B cell (primary cell): ENCODE measurements at regions not wholly inside any gene's neighbourhood (a gene's known extent, or its start where the extent isn't known, plus 50 kb on each side); places are given as distances from the start of the nearest gene placed in this dataset.
"Not testable (repeated sequence)": the region's sequence is repeated elsewhere in the genome, so short reads cannot be mapped to it uniquely, and the experiment has no call there.

ENCODE experiments used
- ATAC-seq: fragments of 200-7000 bp; cut with Tn5 transposase; one replicate; pipeline ENCODE4 v1.10.0; 2021; ENCODE audit warnings: low read depth, mild to moderate bottlenecking, moderate number of reproducible peaks, moderate library complexity
- CTCF ChIA-PET: fragments of 350-600 bp; sonication (Branson Sonifier 250); formaldehyde crosslinking; loops from one replicate; lab custom pipeline; 2021; ENCODE audit warnings: antibody characterized with exemption, inconsistent platforms; lab: Charles Lee
- POLR2A ChIA-PET: fragments of 350-600 bp; sonication (Branson Sonifier 250); formaldehyde crosslinking; loops from one replicate; lab custom pipeline; 2021; ENCODE audit warnings: antibody characterized with exemption; lab: Charles Lee
- DNase-seq: peaks from one replicate; pipeline ENCODE4 v3.0.0; 2013
- H2AFZ ChIP-seq: 2 replicates; pipeline ENCODE4 v1.6.1; 2012; ENCODE audit warnings: mild to moderate bottlenecking, low read depth, low read length; ENCODE audit not compliant: insufficient read depth, poor library complexity, severe bottlenecking
- H3K27ac ChIP-seq, 2 donors: 1 replicate in 1 of 2; 2 replicates in 1 of 2; pipeline ENCODE4 v1.5.1; 2012 to 2013; ENCODE audit warnings: low read length in 2 of 2, mild to moderate bottlenecking in 2 of 2, moderate library complexity in 1 of 2
- H3K27me3 ChIP-seq, 4 experiments: fragments of 200-600 bp in 1 of 4; sonication (generic) in 1 of 4; replicated peaks in 1 of 4; 1 replicate in 2 of 4; 2 replicates in 2 of 4; pipeline versions ENCODE4 v1.6.1 to v1.7.0; 2013 to 2016; ENCODE audit warnings: low read length in 3 of 4, mild to moderate bottlenecking in 2 of 4, mixed read lengths in 1 of 4, moderate library complexity in 1 of 4; ENCODE audit not compliant: insufficient read depth in 4 of 4, control insufficient read depth in 3 of 4; ENCODE audit errors: control extremely low read depth in 1 of 4
- H3K36me3 ChIP-seq, 2 experiments: replicated peaks in 1 of 2; 1 replicate in 1 of 2; 2 replicates in 1 of 2; pipeline versions ENCODE4 v1.6.1 to v1.7.1; 2013; ENCODE audit warnings: low read length in 1 of 2; ENCODE audit not compliant: insufficient read depth in 2 of 2, control insufficient read depth in 1 of 2; ENCODE audit errors: control extremely low read depth in 1 of 2, extremely low read depth in 1 of 2
- H3K4me1 ChIP-seq, 2 donors: fragments of 200-600 bp in 1 of 2; sonication (generic) in 1 of 2; 1 replicate in 1 of 2; 2 replicates in 1 of 2; pipeline versions ENCODE4 v1.5.1 to v1.6.1; 2013 to 2017; ENCODE audit warnings: low read length in 2 of 2; ENCODE audit not compliant: control insufficient read depth in 2 of 2, insufficient read depth in 2 of 2
- H3K4me2 ChIP-seq: replicated peaks from 2 replicates; pipeline ENCODE3; 2012; ENCODE audit warnings: mild to moderate bottlenecking, low read depth, low read length; ENCODE audit not compliant: poor library complexity, severe bottlenecking
- H3K4me3 ChIP-seq, 5 experiments: fragments of 200-600 bp in 1 of 5; sonication (generic) in 1 of 5; 1 replicate in 3 of 5; 2 replicates in 2 of 5; pipeline versions ENCODE4 v1.5.1 to v1.7.0; 2011 to 2016; ENCODE audit warnings: low read length in 4 of 5, mild to moderate bottlenecking in 4 of 5, low read depth in 2 of 5, control low read depth in 1 of 5, moderate library complexity in 1 of 5; ENCODE audit not compliant: insufficient read depth in 1 of 5; ENCODE audit errors: control extremely low read depth in 1 of 5, extremely low read depth in 1 of 5
- H3K79me2 ChIP-seq: fragments of 200-600 bp; sonication (generic); one replicate; pipeline ENCODE4 v1.6.0; 2016; ENCODE audit warnings: low read length; ENCODE audit not compliant: control insufficient read depth, insufficient read depth
- H3K9ac ChIP-seq: fragments of 200-600 bp; sonication (generic); 2 replicates; pipeline ENCODE4 v1.6.1; 2017; ENCODE audit warnings: mild to moderate bottlenecking, low read length, moderate library complexity
- H3K9me3 ChIP-seq, 3 donors: one replicate each; pipeline versions ENCODE4 v1.6.1 to v1.7.1; 2013; ENCODE audit warnings: low read length in 2 of 3; ENCODE audit not compliant: control insufficient read depth in 2 of 3, insufficient read depth in 1 of 3; ENCODE audit errors: control extremely low read depth in 1 of 3
- H4K20me1 ChIP-seq: 2 replicates; pipeline ENCODE4 v1.6.0; 2012; ENCODE audit warnings: mild to moderate bottlenecking, low read length; ENCODE audit not compliant: insufficient read depth, control insufficient read depth, poor library complexity, severe bottlenecking
- H3K27ac Mint-ChIP-seq: one replicate; pipeline ENCODE4 v1.8.0; 2021; ENCODE audit warnings: mixed read lengths
- H3K27me3 Mint-ChIP-seq: one replicate; pipeline ENCODE4 v1.8.0; 2021; ENCODE audit warnings: mixed read lengths
- H3K4me1 Mint-ChIP-seq: one replicate; pipeline ENCODE4 v1.8.0; 2021; ENCODE audit warnings: mixed read lengths
- H3K4me3 Mint-ChIP-seq: one replicate; pipeline ENCODE4 v1.8.0; 2021; ENCODE audit warnings: mixed read lengths
- H3K9me3 Mint-ChIP-seq: one replicate; pipeline ENCODE4 v1.8.0; 2022; ENCODE audit warnings: mixed read lengths; ENCODE audit not compliant: insufficient read depth
- CTCF ChIP-seq: fragments of 200-600 bp; IDR thresholded peaks from one replicate; pipeline ENCODE4 v1.8.0; 2022; ENCODE audit warnings: antibody characterized with exemption, mild to moderate bottlenecking
- EZH2 ChIP-seq: IDR thresholded peaks from 2 replicates; pipeline ENCODE4 v1.6.1; 2012; ENCODE audit warnings: borderline replicate concordance, low read depth, mild to moderate bottlenecking, moderate library complexity, low read length; ENCODE audit not compliant: insufficient read depth, poor library complexity, severe bottlenecking
- WGBS: methylation state at CpG from one replicate; pipeline ENCODE4 v1.1.5; 2013; ENCODE audit warnings: missing lambda C conversion rate; ENCODE audit not compliant: insufficient coverage; 5-methylcytosine and 5-hydroxymethylcytosine counted together
- intact Hi-C: fragments of 100-400 bp; cut with micrococcal nuclease; formaldehyde crosslinking; loops from one replicate; pipeline ENCODE4 v1.10.0; 2022

- Histone ChIP-seq H3K4me3 (no peak overlapping the region), H3K4me1 (no peaks in the 10 kb centered on the region), H2AFZ (no peak overlapping the region), H3K27ac (no peak overlapping the region), H3K9ac (no peak overlapping the region), H3K27me3 (no peaks in the 10 kb centered on the region), H4K20me1 (no peaks in the 10 kb centered on the region), H3K9me3 (no peaks in the 10 kb centered on the region), H3K79me2 (no peaks in the 10 kb centered on the region), H3K4me2 (no peak overlapping the region), H3K36me3 (no peaks in the 10 kb centered on the region)
- no peaks in the 10 kb centered on the region for H3K4me1 Mint-ChIP-seq
- WGBS = no CpG with 5 or more reads among the region's 2 CpGs
- no peak for TF ChIP-seq CTCF
- no peak for TF ChIP-seq EZH2
- ATAC-seq (no peak), DNase-seq (no peak)
- H3K9me3 Mint-ChIP-seq = peaks cover 3% of the 10 kb centered on the region
- no peaks in the 10 kb centered on the region for H3K27me3 Mint-ChIP-seq
- no peak overlapping the region for H3K4me3 Mint-ChIP-seq
- ChIA-PET CTCF (no interaction called here), POLR2A (no interaction called here)
- intact Hi-C loops = no loop called here
- H3K27ac Mint-ChIP-seq = no peak overlapping the region
These were observed 602.0 kb upstream of the CELF4 start for GRCh38 chr18:38167623-38168022.

GRCh38 chr18:38153116-38153515 lies 587.5 kb upstream of the CELF4 start:
- H4K20me1 ChIP-seq, CTCF ChIA-PET, H3K4me3 Mint-ChIP-seq, H3K4me3 ChIP-seq, DNase-seq, H3K4me2 ChIP-seq, H3K4me1 ChIP-seq, H3K27me3 ChIP-seq, POLR2A ChIA-PET, H3K27ac Mint-ChIP-seq, H3K4me1 Mint-ChIP-seq, ATAC-seq, intact Hi-C loops, H3K9ac ChIP-seq, H3K36me3 ChIP-seq, H3K9me3 ChIP-seq, H3K27me3 Mint-ChIP-seq, H3K27ac ChIP-seq, H3K79me2 ChIP-seq, H2AFZ ChIP-seq: not testable (repeated sequence)
- H3K9me3 Mint-ChIP-seq = peaks cover 11% of the 10 kb centered on the region
